SK-N-SH (cell line): ENCODE measurements at regions not wholly inside any gene's neighbourhood (a gene's known extent, or its start where the extent isn't known, plus 50 kb on each side); places are given as distances from the start of the nearest gene placed in this dataset.

Source experiments
- CTCF ChIA-PET: fragments of 300-600, 350-600 bp; formaldehyde crosslinking; extraction: SDS; loops from one replicate; lab custom pipeline; 2021; lab: Yijun Ruan, JAX
- POLR2A ChIA-PET: fragments of 350-600 bp; sonication (Branson Sonifier 250); formaldehyde crosslinking; extraction: SDS; loops from one replicate; lab custom pipeline; 2020; ENCODE audit warnings: antibody characterized with exemption, inconsistent platforms; lab: Yijun Ruan, JAX
- DNase-seq: peaks from one replicate; pipeline ENCODE4 v3.0.0; 2012
- H2AFZ ChIP-seq: fragments of 200-600 bp; sonication (generic); 2 replicates; pipeline ENCODE4 v1.8.1; 2016; ENCODE audit warnings: antibody characterized with exemption, mild to moderate bottlenecking, low read depth
- H3F3A ChIP-seq: fragments of 200-600 bp; sonication (generic); replicated peaks from 2 replicates; pipeline ENCODE3; 2016; ENCODE audit warnings: antibody characterized with exemption, mild to moderate bottlenecking; ENCODE audit not compliant: insufficient read depth
- H3K27ac ChIP-seq, 2 experiments: fragments of 200-500 bp in 1 of 2; fragments of 200-600 bp in 1 of 2; sonication (Bioruptor generic) in 1 of 2; sonication (generic), shearing (Covaris generic) in 1 of 2; 2 replicates each; pipeline versions ENCODE4 v1.5.1 to v1.6.1; 2014 to 2016; ENCODE audit warnings: low read depth in 2 of 2, inconsistent platforms in 1 of 2, low read length in 1 of 2, mild to moderate bottlenecking in 1 of 2, mixed read lengths in 1 of 2
- H3K27me3 ChIP-seq: fragments of 200-600 bp; sonication (generic), shearing (Covaris generic); 2 replicates; pipeline ENCODE4 v1.6.1; 2016; ENCODE audit warnings: mixed run types; ENCODE audit not compliant: insufficient read depth
- H3K36me3 ChIP-seq, 2 experiments: fragments of 200-500 bp in 1 of 2; fragments of 200-600 bp in 1 of 2; sonication (Bioruptor generic) in 1 of 2; sonication (generic) in 1 of 2; replicated peaks in 1 of 2; 2 replicates each; pipeline versions ENCODE3 to v1.5.1; 2014 to 2016; ENCODE audit warnings: low read length in 1 of 2, mild to moderate bottlenecking in 1 of 2; ENCODE audit not compliant: insufficient read depth in 2 of 2, control insufficient read depth in 1 of 2
- H3K4me1 ChIP-seq, 2 experiments: fragments of 200-500 bp in 1 of 2; fragments of 200-600 bp in 1 of 2; sonication (Bioruptor generic) in 1 of 2; sonication (generic), shearing (Covaris generic) in 1 of 2; 2 replicates each; pipeline versions ENCODE4 v1.5.1 to v1.6.1; 2014 to 2016; ENCODE audit warnings: low read depth in 1 of 2, low read length in 1 of 2, mixed run types in 1 of 2; ENCODE audit not compliant: insufficient read depth in 2 of 2, control insufficient read depth in 1 of 2
- H3K4me2 ChIP-seq: fragments of 200-600 bp; sonication (generic), shearing (Covaris generic); 2 replicates; pipeline ENCODE4 v1.6.1; 2017; ENCODE audit warnings: mixed run types
- H3K4me3 ChIP-seq, 2 experiments: fragments of 200-500 bp in 1 of 2; fragments of 200-600 bp in 1 of 2; sonication (Bioruptor generic) in 1 of 2; sonication (generic), shearing (Covaris generic) in 1 of 2; 2 replicates each; pipeline versions ENCODE4 v1.5.1 to v1.8.1; 2014 to 2016; ENCODE audit warnings: low read depth in 2 of 2, inconsistent platforms in 1 of 2, low read length in 1 of 2, mild to moderate bottlenecking in 1 of 2, mixed read lengths in 1 of 2, moderate library complexity in 1 of 2
- H3K79me2 ChIP-seq: fragments of 200-600 bp; sonication (generic); 2 replicates; pipeline ENCODE4 v1.8.1; 2017; ENCODE audit warnings: mild to moderate bottlenecking; ENCODE audit not compliant: insufficient read depth
- H3K9ac ChIP-seq: fragments of 200-600 bp; sonication (generic); 2 replicates; pipeline ENCODE4 v1.6.1; 2017; ENCODE audit warnings: mixed run types
- H3K9me2 ChIP-seq: fragments of 200-600 bp; sonication (generic); 2 replicates; pipeline ENCODE4 v1.6.1; 2017; ENCODE audit warnings: mixed run types
- H3K9me3 ChIP-seq: fragments of 200-600 bp; sonication (generic); 2 replicates; pipeline ENCODE4 v1.6.1; 2017; ENCODE audit warnings: mixed run types, mild to moderate bottlenecking, moderate library complexity
- H4K20me1 ChIP-seq: fragments of 200-600 bp; sonication (generic); 2 replicates; pipeline ENCODE4 v1.6.1; 2017; ENCODE audit warnings: mild to moderate bottlenecking, mixed run types; ENCODE audit not compliant: insufficient read depth
- CHD2 ChIP-seq: fragments of 150-350 bp; IDR thresholded peaks from 2 replicates; pipeline ENCODE4 v1.6.1; 2018; ENCODE audit warnings: low read length; ENCODE audit not compliant: partially characterized antibody
- ELF1 ChIP-seq: IDR thresholded peaks from 2 replicates; pipeline ENCODE4 v1.4.0; 2012
- EZH2phosphoT487 ChIP-seq: fragments of 200-600 bp; sonication (generic); IDR thresholded peaks from 2 replicates; pipeline ENCODE4 v1.6.1; 2017; ENCODE audit warnings: low read depth, mixed run types, mild to moderate bottlenecking, antibody characterized with exemption, moderate library complexity, borderline replicate concordance
- FOXJ3 ChIP-seq: sonication (generic); formaldehyde crosslinking; IDR thresholded peaks from 2 replicates; pipeline ENCODE4 v1.5.1; 2020; ENCODE audit warnings: mild to moderate bottlenecking, missing genetic modification reagents
- FOXM1 ChIP-seq: IDR thresholded peaks from 2 replicates; pipeline ENCODE4 v1.4.0; 2012; ENCODE audit warnings: low read depth, mild to moderate bottlenecking
- GATA2 ChIP-seq: sonication (generic); formaldehyde crosslinking; IDR thresholded peaks from 2 replicates; pipeline ENCODE4 v1.5.0; 2020; ENCODE audit warnings: mild to moderate bottlenecking, missing genetic modification reagents
- JUND ChIP-seq: IDR thresholded peaks from 2 replicates; pipeline ENCODE4 v1.4.0; 2012
- MEF2A ChIP-seq: IDR thresholded peaks from 2 replicates; pipeline ENCODE4 v1.4.0; 2012; ENCODE audit warnings: low read depth, borderline replicate concordance
- NRF1 ChIP-seq: IDR thresholded peaks from 2 replicates; pipeline ENCODE4 v1.6.1; 2012; ENCODE audit warnings: low read depth, mild to moderate bottlenecking, low read length
- POLR2AphosphoS5 ChIP-seq: IDR thresholded peaks from 2 replicates; pipeline ENCODE4 v1.6.1; 2012; ENCODE audit warnings: low read depth, low read length
- RAD21 ChIP-seq: IDR thresholded peaks from 2 replicates; pipeline ENCODE4 v1.6.1; 2012; ENCODE audit warnings: mild to moderate bottlenecking, low read length
- RFX5 ChIP-seq: IDR thresholded peaks from 2 replicates; pipeline ENCODE4 v1.6.1; 2012; ENCODE audit warnings: mild to moderate bottlenecking, improper control_type of control experiment, low read length
- RXRA ChIP-seq: IDR thresholded peaks from 2 replicates; pipeline ENCODE4 v1.4.0; 2012; ENCODE audit warnings: low read depth, mild to moderate bottlenecking, borderline replicate concordance
- SMC3 ChIP-seq: IDR thresholded peaks from 2 replicates; pipeline ENCODE4 v1.6.1; 2012; ENCODE audit warnings: low read depth, low read length, improper control_type of control experiment
- TAF1 ChIP-seq: IDR thresholded peaks from 2 replicates; pipeline ENCODE4 v1.6.1; 2012; ENCODE audit warnings: low read depth, mild to moderate bottlenecking, low read length, moderate library complexity, borderline replicate concordance
- TCF12 ChIP-seq: IDR thresholded peaks from 2 replicates; pipeline ENCODE4 v1.4.0; 2012
- YY1 ChIP-seq: IDR thresholded peaks from 2 replicates; pipeline ENCODE4 v1.4.0; 2012; ENCODE audit warnings: low read depth, mild to moderate bottlenecking
- whole genome bisulfite sequencing: methylation state at CpG from one replicate; pipeline ENCODE4 v1.1.6; 2017; ENCODE audit warnings: low lambda C conversion rate; 5-methylcytosine and 5-hydroxymethylcytosine counted together
- TF ChIP-seq, protein P1 (sequence below): IDR thresholded peaks from 2 replicates; pipeline ENCODE4 v1.4.0; 2012; ENCODE audit warnings: low read depth, borderline replicate concordance
- TF ChIP-seq, protein P2 (sequence below): IDR thresholded peaks from 2 replicates; pipeline ENCODE4 v1.4.0; 2012; ENCODE audit warnings: low read depth
- TF ChIP-seq, protein P3 (sequence below): IDR thresholded peaks from 2 replicates; pipeline ENCODE4 v1.4.0; 2012; ENCODE audit warnings: low read depth, borderline replicate concordance

DNA sequence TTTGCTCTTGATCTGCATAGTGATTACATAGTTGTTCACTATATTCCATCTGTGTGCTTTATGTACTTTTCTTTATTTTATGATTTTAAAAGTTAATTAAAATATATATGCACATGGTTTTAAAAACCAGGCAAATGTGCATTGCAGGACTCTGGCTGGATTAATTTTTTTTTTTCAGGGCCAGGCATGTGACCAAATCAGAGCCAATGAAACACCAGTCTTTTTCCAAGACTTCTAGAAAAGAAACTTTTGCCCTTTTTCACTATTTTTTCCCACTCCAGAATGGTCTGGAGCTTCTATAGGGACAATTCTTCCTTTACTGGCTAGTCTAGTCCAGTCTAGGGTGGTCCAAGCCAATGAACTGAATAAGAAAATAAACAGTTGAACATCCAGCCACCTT, 198.1 kb upstream of the FBXO11 start:
- Histone ChIP-seq H3K79me2 (no peaks in the 10 kb centered on the region), H3K36me3 (no peaks in the 10 kb centered on the region), H3K4me2 (no peak overlapping the region), H3K27ac (no peak overlapping the region), H3K9me2 (no peaks in the 10 kb centered on the region), H3K4me1 (peaks cover 9 to 17% of the 10 kb centered on the region in 2 experiments), H2AFZ (no peak overlapping the region), H3K9me3 (no peaks in the 10 kb centered on the region), H3K9ac (no peak overlapping the region), H4K20me1 (no peaks in the 10 kb centered on the region), H3K4me3 (no peak overlapping the region), H3F3A (peaks cover 12% of the 10 kb centered on the region), H3K27me3 (no peaks in the 10 kb centered on the region)
- ChIA-PET CTCF (interaction anchor here (0.9 to 4.3 kb wide), 9 partner anchors 10 to 667 kb away, joined by 3 to 64 read pairs (median 6); partner anchors contain the start of gene FBXO11), POLR2A (no interaction called here)
- TF ChIP-seq RAD21: no peak
- TF ChIP-seq, protein P1, sequence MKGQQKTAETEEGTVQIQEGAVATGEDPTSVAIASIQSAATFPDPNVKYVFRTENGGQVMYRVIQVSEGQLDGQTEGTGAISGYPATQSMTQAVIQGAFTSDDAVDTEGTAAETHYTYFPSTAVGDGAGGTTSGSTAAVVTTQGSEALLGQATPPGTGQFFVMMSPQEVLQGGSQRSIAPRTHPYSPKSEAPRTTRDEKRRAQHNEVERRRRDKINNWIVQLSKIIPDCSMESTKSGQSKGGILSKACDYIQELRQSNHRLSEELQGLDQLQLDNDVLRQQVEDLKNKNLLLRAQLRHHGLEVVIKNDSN: peak; percentile 53; the same call in 1 of the 2 replicates
- DNase-seq: no peak

DNA sequence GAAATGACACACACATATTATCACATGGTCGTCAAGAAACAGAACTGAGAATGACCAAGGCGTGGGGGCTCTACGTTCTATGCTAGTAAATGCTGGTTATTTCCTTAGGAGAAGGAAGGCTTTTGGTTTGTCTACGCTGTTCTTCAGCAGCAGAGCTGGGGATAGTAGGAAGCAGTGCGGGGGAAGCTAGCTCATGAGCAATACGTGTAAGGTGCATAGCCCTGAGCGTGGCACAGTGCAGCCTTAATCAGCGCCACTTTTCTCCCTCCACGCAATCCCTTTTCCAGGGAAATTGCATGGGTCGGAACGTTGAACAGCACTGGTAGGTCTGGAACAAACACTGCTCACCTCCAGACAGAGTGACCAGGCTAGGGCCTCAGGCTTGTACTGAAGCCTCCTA, 199.6 kb upstream of the FBXO11 start:
- no peak overlapping the region for H3K4me3 ChIP-seq
- peaks cover 12% of the 10 kb centered on the region for H3F3A ChIP-seq
- peak overlapping the region; percentile 41; the same call in 1 of the 2 replicates for H3K9ac ChIP-seq
- no peak for DNase-seq
- TF ChIP-seq GATA2 (CRISPR knock-in tag) (no peak), POLR2AphosphoS5 (no peak), TAF1 (no peak), EZH2phosphoT487 (no peak), FOXM1 (no peak), SMC3 (no peak), JUND (no peak), RXRA (no peak), CHD2 (no peak), YY1 (no peak), NRF1 (no peak), MEF2A (no peak), RAD21 (no peak), TCF12 (no peak), FOXJ3 (no peak), RFX5 (no peak), ELF1 (no peak)
- TF ChIP-seq, protein P2, sequence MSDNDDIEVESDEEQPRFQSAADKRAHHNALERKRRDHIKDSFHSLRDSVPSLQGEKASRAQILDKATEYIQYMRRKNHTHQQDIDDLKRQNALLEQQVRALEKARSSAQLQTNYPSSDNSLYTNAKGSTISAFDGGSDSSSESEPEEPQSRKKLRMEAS: no peak
- TF ChIP-seq, protein P3, sequence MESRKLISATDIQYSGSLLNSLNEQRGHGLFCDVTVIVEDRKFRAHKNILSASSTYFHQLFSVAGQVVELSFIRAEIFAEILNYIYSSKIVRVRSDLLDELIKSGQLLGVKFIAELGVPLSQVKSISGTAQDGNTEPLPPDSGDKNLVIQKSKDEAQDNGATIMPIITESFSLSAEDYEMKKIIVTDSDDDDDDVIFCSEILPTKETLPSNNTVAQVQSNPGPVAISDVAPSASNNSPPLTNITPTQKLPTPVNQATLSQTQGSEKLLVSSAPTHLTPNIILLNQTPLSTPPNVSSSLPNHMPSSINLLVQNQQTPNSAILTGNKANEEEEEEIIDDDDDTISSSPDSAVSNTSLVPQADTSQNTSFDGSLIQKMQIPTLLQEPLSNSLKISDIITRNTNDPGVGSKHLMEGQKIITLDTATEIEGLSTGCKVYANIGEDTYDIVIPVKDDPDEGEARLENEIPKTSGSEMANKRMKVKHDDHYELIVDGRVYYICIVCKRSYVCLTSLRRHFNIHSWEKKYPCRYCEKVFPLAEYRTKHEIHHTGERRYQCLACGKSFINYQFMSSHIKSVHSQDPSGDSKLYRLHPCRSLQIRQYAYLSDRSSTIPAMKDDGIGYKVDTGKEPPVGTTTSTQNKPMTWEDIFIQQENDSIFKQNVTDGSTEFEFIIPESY: no peak
- TF ChIP-seq, protein P1: no peak
- H3K4me1 ChIP-seq: peaks cover 16 to 18% of the 10 kb centered on the region in 2 experiments
- H3K79me2 ChIP-seq: no peaks in the 10 kb centered on the region
- peak overlapping the region; percentile 76 for H2AFZ ChIP-seq
- no peaks in the 10 kb centered on the region for H3K36me3 ChIP-seq
- ChIA-PET POLR2A (interaction anchor here (1.0 to 1.1 kb wide), 2 partner anchors 199 to 323 kb away, joined by 3 read pairs; partner anchors contain the start of gene MSH6), CTCF (interaction anchor here (0.8 to 4.3 kb wide), 11 partner anchors 12 to 771 kb away, joined by 3 to 64 read pairs (median 9); partner anchors contain the start of genes FBXO11 and MSH6)
- H3K9me2 ChIP-seq: no peaks in the 10 kb centered on the region
- no peaks in the 10 kb centered on the region for H4K20me1 ChIP-seq
- H3K27me3 ChIP-seq: no peaks in the 10 kb centered on the region
- WGBS: 91% methylated on average over 11 of the region's 11 CpGs
- peak overlapping the region in 1 of 2 experiments; percentile 96; a peak in 2 of 4 replicates for H3K27ac ChIP-seq
- no peaks in the 10 kb centered on the region for H3K9me3 ChIP-seq
- H3K4me2 ChIP-seq: peak overlapping the region; percentile 71
